Renal cortex interstitium (tissue), 11 donors: ENCODE measurements at regions not wholly inside any gene's neighbourhood (a gene's known extent, or its start where the extent isn't known, plus 50 kb on each side); places are given as distances from the start of the nearest gene placed in this dataset.
"Not testable (repeated sequence)": the region's sequence is repeated elsewhere in the genome, so short reads cannot be mapped to it uniquely, and the experiment has no call there.

Experiments
- DNase-seq, 11 donors: peaks; one replicate each; pipeline ENCODE4 v3.0.0-alpha.2; 2013; ENCODE audit warnings: low read depth in 9 of 11, low spot score in 4 of 11; ENCODE audit errors: extremely low read depth in 1 of 11

GRCh38 chr4:74543231-74543781 is 98.4 kb downstream of the AREG start:
- no peak for DNase-seq

GRCh38 chr4:74543983-74544382 is 99.0 kb downstream of the AREG start:
- no peak for DNase-seq

GRCh38 chr4:74544655-74545361 is 99.9 kb downstream of the AREG start:
- no peak for DNase-seq

DNA sequence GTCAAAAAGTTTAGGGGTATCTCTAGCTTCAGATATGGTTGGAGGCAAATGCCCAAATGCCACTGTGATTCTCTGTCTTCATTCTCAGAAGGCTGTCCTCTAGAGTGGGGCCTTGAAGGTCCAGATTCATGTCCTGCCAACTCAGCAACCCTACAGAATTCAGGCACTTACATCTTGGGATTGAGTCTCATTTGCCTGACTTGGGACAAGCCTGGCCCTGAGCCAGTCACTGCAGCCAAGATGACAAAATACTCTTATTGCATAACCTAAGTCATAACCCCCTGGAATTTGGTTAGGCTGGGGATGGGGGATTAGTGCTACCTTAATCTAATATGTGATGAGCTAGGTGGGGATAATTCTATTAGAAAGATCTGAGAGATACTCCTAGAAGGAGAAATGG is 100.5 kb downstream of the AREG start:
- no peak for DNase-seq

- DNase-seq, result no peak
Measured at GRCh38 chr4:74546057-74546456, 101.1 kb downstream of the AREG start.

DNA sequence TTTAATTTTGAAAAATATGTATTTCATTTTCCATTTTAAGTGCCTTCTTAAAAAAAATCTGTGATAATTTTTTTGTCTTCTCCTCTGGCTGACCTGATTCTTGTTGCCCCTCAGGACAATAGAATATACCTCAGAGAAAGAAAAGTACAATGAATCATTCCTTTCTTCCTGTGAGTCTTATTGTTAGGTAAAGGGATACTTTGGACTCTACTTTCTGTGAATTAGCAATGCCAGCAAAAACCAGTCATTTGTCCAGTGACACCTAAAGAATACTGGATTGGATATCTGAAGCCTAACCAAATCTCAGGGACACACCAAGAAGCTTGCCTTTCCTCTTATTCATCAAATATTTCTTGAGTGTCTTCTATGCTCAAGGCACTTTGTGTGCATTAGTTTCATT is 102.1 kb downstream of the AREG start:
- no peak for DNase-seq

GRCh38 chr4:74548561-74548960 is 103.6 kb downstream of the AREG start:
- DNase-seq, result no peak

GRCh38 chr4:74549936-74550335 is 105.0 kb downstream of the AREG start:
- DNase-seq, result no peak

GRCh38 chr4:74555231-74555630 is 110.3 kb downstream of the AREG start:
- no peak for DNase-seq

- no peak for DNase-seq
Measured at GRCh38 chr4:74555843-74556242, 110.9 kb downstream of the AREG start.

DNA sequence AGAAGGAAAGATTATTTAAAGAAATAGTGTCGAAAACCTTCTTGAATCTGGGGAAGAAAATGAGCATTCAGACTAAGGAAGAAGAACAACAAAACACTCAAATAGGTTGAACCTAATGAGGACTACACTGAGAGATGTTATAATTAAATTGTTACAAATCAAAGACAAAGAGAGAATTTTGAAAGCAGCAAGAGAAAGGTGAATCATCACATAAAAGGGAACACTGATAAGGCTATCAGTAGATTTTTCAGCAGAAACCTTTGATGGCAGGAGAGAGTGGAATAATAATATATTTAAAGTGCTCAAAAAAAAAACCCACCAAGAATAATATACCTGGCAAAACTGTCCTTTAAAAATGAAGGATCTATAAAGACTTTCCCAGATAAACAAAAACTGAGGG is 114.9 kb downstream of the AREG start:
- no peak for DNase-seq

DNA sequence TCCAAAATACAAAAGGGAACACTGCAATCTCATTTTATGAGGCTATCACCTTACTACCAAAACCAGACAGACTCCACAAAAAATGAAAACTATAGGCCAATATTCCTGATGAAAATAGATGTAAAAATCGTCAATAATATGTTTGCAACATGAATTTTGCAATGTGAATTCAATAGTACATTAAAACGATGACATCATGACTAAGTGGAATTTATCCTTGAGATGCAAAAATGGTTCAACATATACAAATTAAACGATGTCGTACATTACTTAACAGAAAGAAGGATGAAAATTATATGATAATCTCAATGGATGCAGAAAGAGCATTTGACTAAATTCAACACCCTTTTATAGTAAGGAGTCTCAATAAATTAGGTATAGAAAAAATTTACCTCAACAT is 123.0 kb downstream of the AREG start:
- DNase-seq, result no peak

DNA sequence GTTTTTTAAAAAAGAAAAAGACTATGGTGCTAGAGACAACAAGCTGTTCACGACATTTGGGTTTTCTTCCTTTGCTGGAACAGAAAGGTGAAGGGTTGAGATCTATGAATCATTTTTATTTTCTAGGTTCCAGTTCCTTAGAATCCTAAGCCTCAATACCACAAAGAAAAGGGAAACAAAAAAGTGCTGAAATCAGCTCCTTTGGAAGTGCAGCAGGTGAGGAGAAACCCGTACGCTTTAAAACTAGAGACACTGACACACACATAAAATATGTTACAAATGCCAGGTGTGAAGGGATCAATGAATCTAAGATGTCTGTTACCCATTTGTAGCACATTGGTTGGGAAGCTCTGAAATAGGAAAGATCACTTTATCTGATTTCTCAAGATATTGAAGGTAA is 125.2 kb downstream of the AREG start:
- DNase-seq, result no peak

GRCh38 chr4:74578329-74578728 is 133.4 kb downstream of the AREG start:
- no peak for DNase-seq

- not testable (repeated sequence) for DNase-seq
Measured at GRCh38 chr4:74578865-74579264, 133.9 kb downstream of the AREG start.

DNA sequence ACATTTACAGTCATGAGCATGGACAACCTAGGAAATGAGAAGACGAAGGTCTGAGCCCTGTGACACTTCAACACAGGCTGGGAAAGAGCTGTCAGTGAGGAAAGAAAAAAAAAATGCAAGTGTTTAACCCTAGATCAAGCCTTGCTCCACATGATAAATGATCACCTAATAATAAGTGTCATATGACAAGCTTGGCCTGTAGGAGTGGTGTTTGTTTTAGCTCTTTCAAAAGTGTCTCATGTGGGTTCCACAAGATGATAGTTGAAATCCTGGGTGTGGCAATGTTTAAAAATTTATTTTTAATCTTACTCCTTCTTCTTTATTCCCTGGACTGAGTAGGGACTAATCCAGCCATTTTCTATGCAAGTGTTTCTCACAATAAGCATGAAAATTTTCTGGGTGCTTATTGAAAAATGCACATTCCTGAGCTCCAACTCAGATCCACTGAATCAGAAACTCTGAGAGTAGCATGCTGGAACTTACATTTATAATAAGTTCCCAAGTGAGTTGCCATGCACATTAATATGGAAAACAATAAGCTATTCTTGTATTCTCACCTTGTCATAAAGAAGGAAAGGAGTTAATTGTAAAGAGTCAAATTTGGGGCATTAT is 138.3 kb downstream of the AREG start:
- no peak for DNase-seq

- DNase-seq, result no peak
Measured at GRCh38 chr4:74583757-74584156, 138.8 kb downstream of the AREG start.

DNA sequence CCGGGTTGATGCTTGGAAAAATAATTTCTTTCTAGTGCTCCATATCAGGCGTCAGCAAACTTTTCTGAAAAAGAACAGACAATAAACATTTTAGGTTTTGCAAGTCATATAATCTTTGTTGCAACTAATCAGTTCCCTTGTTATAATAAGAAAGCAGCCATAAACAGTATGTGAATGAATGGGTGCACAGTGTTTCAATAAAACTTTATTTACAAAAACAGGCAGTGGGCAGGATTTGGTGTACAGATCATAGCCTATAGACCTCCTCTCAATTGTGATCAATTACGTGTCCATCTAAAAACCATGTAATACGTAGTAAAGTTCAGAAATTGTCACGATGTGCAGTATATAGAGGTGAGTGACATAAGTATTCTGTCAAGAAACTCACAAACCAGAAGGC is 143.4 kb downstream of the AREG start:
- DNase-seq, result no peak

GRCh38 chr4:74590476-74590875 is 145.5 kb downstream of the AREG start:
- DNase-seq, result no peak

- DNase-seq, result no peak
Measured at GRCh38 chr4:74598611-74599325, 153.8 kb downstream of the AREG start.
